ENCODE measurements at regions not wholly inside any gene's neighbourhood (a gene's known extent, or its start where the extent isn't known, plus 50 kb on each side); places are given as distances from the start of the nearest gene placed in this dataset.

- Histone ChIP-seq H3K27me3 (replicated peaks in 2 of 5; ENCODE audit: control insufficient read depth in 4 of 5, insufficient read depth in 5 of 5, low read length in 4 of 5) (no peaks in the 10 kb centered on the region), H3K4me1 (ENCODE audit: control extremely low read depth in 1 of 4, control insufficient read depth in 4 of 4, insufficient read depth in 4 of 4, low read length in 3 of 4) (peaks cover 0 to 13% (median 0%) of the 10 kb centered on the region in 4 experiments), H3K36me3 (ENCODE audit: control insufficient read depth in 4 of 4, insufficient read depth in 4 of 4, low read length in 3 of 4) (no peaks in the 10 kb centered on the region), H3K27ac (ENCODE audit: insufficient read depth in 1 of 2, low read depth in 1 of 2, low read length in 2 of 2, poor library complexity in 1 of 2, severe bottlenecking in 2 of 2) (no peak overlapping the region), H3K4me3 (ENCODE audit: control insufficient read depth in 1 of 7, extremely low read depth in 1 of 7, insufficient read depth in 4 of 7, low read depth in 2 of 7, low read length in 6 of 7) (no peak overlapping the region), H3K9me3 (ENCODE audit: control extremely low read depth in 1 of 5, control insufficient read depth in 4 of 5, insufficient read depth in 2 of 5, low read depth in 1 of 5, low read length in 4 of 5) (peaks cover 0 to 6% (median 0%) of the 10 kb centered on the region in 5 experiments)
- WGBS (ENCODE audit: insufficient coverage) = 83% methylated on average over 1 of the region's 1 CpG
- DNase-seq = no peak
- POLR2A ChIA-PET = interaction anchor here (0.7 kb wide), 1 partner anchor 494 kb away, joined by 4 read pairs; the partner anchor contains the start of gene NRIP1
- CTCF ChIA-PET = interaction anchor here (1.0 to 1.7 kb wide), 2 partner anchors 11 to 15 kb away, joined by 3 to 5 read pairs; no protein-coding TSS in a partner anchor
Observed at GRCh38 chr21:15558884-15559283, 170.9 kb upstream of the USP25 start.

GRCh38 chr21:15559660-15560059 is 170.1 kb upstream of the USP25 start:
- H3K27me3 ChIP-seq (replicated peaks in 2 of 5; ENCODE audit: control insufficient read depth in 4 of 5, insufficient read depth in 5 of 5, low read length in 4 of 5) = no peaks in the 10 kb centered on the region
- peak in 1 of 3 donors; percentile 13 for DNase-seq
- H3K4me3 ChIP-seq (ENCODE audit: control insufficient read depth in 1 of 7, extremely low read depth in 1 of 7, insufficient read depth in 4 of 7, low read depth in 2 of 7, low read length in 6 of 7) = no peak overlapping the region
- H3K4me1 ChIP-seq (ENCODE audit: control extremely low read depth in 1 of 4, control insufficient read depth in 4 of 4, insufficient read depth in 4 of 4, low read length in 3 of 4) = peaks cover 0 to 13% (median 0%) of the 10 kb centered on the region in 4 experiments
- no peaks in the 10 kb centered on the region for H3K36me3 ChIP-seq (ENCODE audit: control insufficient read depth in 4 of 4, insufficient read depth in 4 of 4, low read length in 3 of 4)
- 97% methylated on average over 2 of the region's 2 CpGs for WGBS (ENCODE audit: insufficient coverage)
- H3K9me3 ChIP-seq (ENCODE audit: control extremely low read depth in 1 of 5, control insufficient read depth in 4 of 5, insufficient read depth in 2 of 5, low read depth in 1 of 5, low read length in 4 of 5) = peaks cover 0 to 6% (median 0%) of the 10 kb centered on the region in 5 experiments
- CTCF ChIA-PET = interaction anchor here (1.0 to 1.7 kb wide), 2 partner anchors 10 to 14 kb away, joined by 3 to 5 read pairs; no protein-coding TSS in a partner anchor
- POLR2A ChIA-PET = interaction anchor here (0.7 kb wide), 1 partner anchor 495 kb away, joined by 4 read pairs; the partner anchor contains the start of gene NRIP1
- H3K27ac ChIP-seq (ENCODE audit: insufficient read depth in 1 of 2, low read depth in 1 of 2, low read length in 2 of 2, poor library complexity in 1 of 2, severe bottlenecking in 2 of 2) = no peak overlapping the region

- H3K4me1 ChIP-seq (ENCODE audit: control extremely low read depth in 1 of 4, control insufficient read depth in 4 of 4, insufficient read depth in 4 of 4, low read length in 3 of 4) = peaks cover 0 to 13% (median 0%) of the 10 kb centered on the region in 4 experiments
- no peaks in the 10 kb centered on the region for H3K27me3 ChIP-seq (replicated peaks in 2 of 5; ENCODE audit: control insufficient read depth in 4 of 5, insufficient read depth in 5 of 5, low read length in 4 of 5)
- ChIA-PET CTCF (interaction anchor here (0.6 to 1.7 kb wide), 4 partner anchors 8 to 726 kb away, joined by 3 to 5 read pairs (median 4); no protein-coding TSS in a partner anchor), POLR2A (no interaction called here)
- H3K36me3 ChIP-seq (ENCODE audit: control insufficient read depth in 4 of 4, insufficient read depth in 4 of 4, low read length in 3 of 4) = no peaks in the 10 kb centered on the region
- peak overlapping the region in 1 of 7 experiments; percentile 11 for H3K4me3 ChIP-seq (ENCODE audit: control insufficient read depth in 1 of 7, extremely low read depth in 1 of 7, insufficient read depth in 4 of 7, low read depth in 2 of 7, low read length in 6 of 7)
- DNase-seq = peak in 2 of 3 donors; percentile 43 to 48
- WGBS (ENCODE audit: insufficient coverage) = 77% methylated on average over 6 of the region's 6 CpGs
- H3K9me3 ChIP-seq (ENCODE audit: control extremely low read depth in 1 of 5, control insufficient read depth in 4 of 5, insufficient read depth in 2 of 5, low read depth in 1 of 5, low read length in 4 of 5) = peaks cover 0 to 6% (median 0%) of the 10 kb centered on the region in 5 experiments
- no peak overlapping the region for H3K27ac ChIP-seq (ENCODE audit: insufficient read depth in 1 of 2, low read depth in 1 of 2, low read length in 2 of 2, poor library complexity in 1 of 2, severe bottlenecking in 2 of 2)
Observed at GRCh38 chr21:15560383-15561056, 169.3 kb upstream of the USP25 start.

GRCh38 chr21:15562748-15563147 is 167.0 kb upstream of the USP25 start:
- H3K27ac ChIP-seq (ENCODE audit: insufficient read depth in 1 of 2, low read depth in 1 of 2, low read length in 2 of 2, poor library complexity in 1 of 2, severe bottlenecking in 2 of 2) = no peak overlapping the region
- peaks cover 0 to 2% (median 0%) of the 10 kb centered on the region in 5 experiments for H3K9me3 ChIP-seq (ENCODE audit: control extremely low read depth in 1 of 5, control insufficient read depth in 4 of 5, insufficient read depth in 2 of 5, low read depth in 1 of 5, low read length in 4 of 5)
- DNase-seq = no peak
- H3K27me3 ChIP-seq (replicated peaks in 2 of 5; ENCODE audit: control insufficient read depth in 4 of 5, insufficient read depth in 5 of 5, low read length in 4 of 5) = no peaks in the 10 kb centered on the region
- ChIA-PET POLR2A (no interaction called here), CTCF (no interaction called here)
- H3K4me3 ChIP-seq (ENCODE audit: control insufficient read depth in 1 of 7, extremely low read depth in 1 of 7, insufficient read depth in 4 of 7, low read depth in 2 of 7, low read length in 6 of 7) = no peak overlapping the region
- H3K4me1 ChIP-seq (ENCODE audit: control extremely low read depth in 1 of 4, control insufficient read depth in 4 of 4, insufficient read depth in 4 of 4, low read length in 3 of 4) = peaks cover 0 to 13% (median 0%) of the 10 kb centered on the region in 4 experiments
- H3K36me3 ChIP-seq (ENCODE audit: control insufficient read depth in 4 of 4, insufficient read depth in 4 of 4, low read length in 3 of 4) = no peaks in the 10 kb centered on the region

- Histone ChIP-seq H3K9me3 (ENCODE audit: control extremely low read depth in 1 of 5, control insufficient read depth in 4 of 5, insufficient read depth in 2 of 5, low read depth in 1 of 5, low read length in 4 of 5) (peaks cover 0 to 3% (median 0%) of the 10 kb centered on the region in 5 experiments), H3K27me3 (replicated peaks in 2 of 5; ENCODE audit: control insufficient read depth in 4 of 5, insufficient read depth in 5 of 5, low read length in 4 of 5) (no peaks in the 10 kb centered on the region), H3K4me1 (ENCODE audit: control extremely low read depth in 1 of 4, control insufficient read depth in 4 of 4, insufficient read depth in 4 of 4, low read length in 3 of 4) (peaks cover 0 to 6% (median 0%) of the 10 kb centered on the region in 4 experiments), H3K36me3 (ENCODE audit: control insufficient read depth in 4 of 4, insufficient read depth in 4 of 4, low read length in 3 of 4) (no peaks in the 10 kb centered on the region), H3K27ac (ENCODE audit: insufficient read depth in 1 of 2, low read depth in 1 of 2, low read length in 2 of 2, poor library complexity in 1 of 2, severe bottlenecking in 2 of 2) (no peak overlapping the region), H3K4me3 (ENCODE audit: control insufficient read depth in 1 of 7, extremely low read depth in 1 of 7, insufficient read depth in 4 of 7, low read depth in 2 of 7, low read length in 6 of 7) (no peak overlapping the region)
- ChIA-PET POLR2A (no interaction called here), CTCF (interaction anchor here (1.1 to 1.4 kb wide), 3 partner anchors 13 to 1145 kb away, joined by 3 to 4 read pairs (median 3); no protein-coding TSS in a partner anchor)
- 73% methylated on average over 2 of the region's 4 CpGs for WGBS (ENCODE audit: insufficient coverage)
- no peak for DNase-seq
Observed at GRCh38 chr21:15564907-15565306, 164.9 kb upstream of the USP25 start.

- peaks cover 0 to 3% (median 0%) of the 10 kb centered on the region in 5 experiments for H3K9me3 ChIP-seq (ENCODE audit: control extremely low read depth in 1 of 5, control insufficient read depth in 4 of 5, insufficient read depth in 2 of 5, low read depth in 1 of 5, low read length in 4 of 5)
- H3K27me3 ChIP-seq (replicated peaks in 2 of 5; ENCODE audit: control insufficient read depth in 4 of 5, insufficient read depth in 5 of 5, low read length in 4 of 5) = no peaks in the 10 kb centered on the region
- POLR2A ChIA-PET = no interaction called here
- no CpG with 5 or more reads among the region's 1 CpG for WGBS (ENCODE audit: insufficient coverage)
- no peaks in the 10 kb centered on the region for H3K36me3 ChIP-seq (ENCODE audit: control insufficient read depth in 4 of 4, insufficient read depth in 4 of 4, low read length in 3 of 4)
- H3K4me3 ChIP-seq (ENCODE audit: control insufficient read depth in 1 of 7, extremely low read depth in 1 of 7, insufficient read depth in 4 of 7, low read depth in 2 of 7, low read length in 6 of 7) = no peak overlapping the region
- no peak overlapping the region for H3K27ac ChIP-seq (ENCODE audit: insufficient read depth in 1 of 2, low read depth in 1 of 2, low read length in 2 of 2, poor library complexity in 1 of 2, severe bottlenecking in 2 of 2)
- H3K4me1 ChIP-seq (ENCODE audit: control extremely low read depth in 1 of 4, control insufficient read depth in 4 of 4, insufficient read depth in 4 of 4, low read length in 3 of 4) = no peaks in the 10 kb centered on the region
- DNase-seq = no peak
- CTCF ChIA-PET = interaction anchor here (1.0 kb wide), 1 partner anchor 13 kb away, joined by 3 read pairs; no protein-coding TSS in a partner anchor
Observed at GRCh38 chr21:15566703-15567102, 163.1 kb upstream of the USP25 start.

- Histone ChIP-seq H3K27me3 (replicated peaks in 2 of 5; ENCODE audit: control insufficient read depth in 4 of 5, insufficient read depth in 5 of 5, low read length in 4 of 5) (no peaks in the 10 kb centered on the region), H3K36me3 (ENCODE audit: control insufficient read depth in 4 of 4, insufficient read depth in 4 of 4, low read length in 3 of 4) (no peaks in the 10 kb centered on the region), H3K9me3 (ENCODE audit: control extremely low read depth in 1 of 5, control insufficient read depth in 4 of 5, insufficient read depth in 2 of 5, low read depth in 1 of 5, low read length in 4 of 5) (peaks cover 0 to 3% (median 0%) of the 10 kb centered on the region in 5 experiments), H3K4me3 (ENCODE audit: control insufficient read depth in 1 of 7, extremely low read depth in 1 of 7, insufficient read depth in 4 of 7, low read depth in 2 of 7, low read length in 6 of 7) (no peak overlapping the region), H3K27ac (ENCODE audit: insufficient read depth in 1 of 2, low read depth in 1 of 2, low read length in 2 of 2, poor library complexity in 1 of 2, severe bottlenecking in 2 of 2) (no peak overlapping the region), H3K4me1 (ENCODE audit: control extremely low read depth in 1 of 4, control insufficient read depth in 4 of 4, insufficient read depth in 4 of 4, low read length in 3 of 4) (no peaks in the 10 kb centered on the region)
- CTCF ChIA-PET = interaction anchor here (1.0 kb wide), 1 partner anchor 14 kb away, joined by 3 read pairs; no protein-coding TSS in a partner anchor
- POLR2A ChIA-PET = no interaction called here
- DNase-seq = no peak
Observed at GRCh38 chr21:15567191-15567590, 162.6 kb upstream of the USP25 start.
